SK-N-SH treated with all-trans-retinoic acid at 6 μM for 48 hours (cell line): ENCODE measurements at regions not wholly inside any gene's neighbourhood (a gene's known extent, or its start where the extent isn't known, plus 50 kb on each side); places are given as distances from the start of the nearest gene placed in this dataset.
A peak's percentile ranks its signal among the peaks of the same experiment; 100 is the strongest.
"Not testable (repeated sequence)": the region's sequence is repeated elsewhere in the genome, so short reads cannot be mapped to it uniquely, and the experiment has no call there.

Experiments
- ATAC-seq: fragments of 200-7000 bp; cut with Tn5 transposase; 3 replicates; pipeline ENCODE4 v1.9.1; 2020; ENCODE audit warnings: mild to moderate bottlenecking, moderate library complexity
- ARNTL ChIP-seq: fragments of 450-650 bp; formaldehyde crosslinking; IDR thresholded peaks from 2 replicates; pipeline ENCODE4 v1.5.0; 2020; ENCODE audit warnings: low read depth, mild to moderate bottlenecking, moderate library complexity, borderline replicate concordance
- BACH2 ChIP-seq: fragments of 250-450 bp; sonication (Bioruptor Pico); IDR thresholded peaks from 2 replicates; pipeline ENCODE4 v1.9.0; 2021; ENCODE audit warnings: mild to moderate bottlenecking, borderline replicate concordance
- ESRRG ChIP-seq: fragments of 250-450 bp; sonication (Bioruptor Pico); IDR thresholded peaks from 2 replicates; pipeline ENCODE4 v1.6.1; 2021; ENCODE audit warnings: mild to moderate bottlenecking
- GLIS3 ChIP-seq: fragments of 250-450 bp; sonication (Bioruptor Pico); IDR thresholded peaks from 2 replicates; pipeline ENCODE4 v1.5.0; 2020; ENCODE audit warnings: mild to moderate bottlenecking, moderate library complexity
- PPARA ChIP-seq: fragments of 250-450 bp; sonication (Bioruptor Pico); IDR thresholded peaks from 2 replicates; pipeline ENCODE4 v1.5.0; 2020; ENCODE audit warnings: mild to moderate bottlenecking, borderline replicate concordance
- RARB ChIP-seq: fragments of 250-450 bp; sonication (Bioruptor Pico); IDR thresholded peaks from 2 replicates; pipeline ENCODE4 v1.8.0; 2021; ENCODE audit warnings: mild to moderate bottlenecking, moderate library complexity
- SNAI2 ChIP-seq: fragments of 250-450 bp; sonication (Bioruptor Pico); IDR thresholded peaks from 2 replicates; pipeline ENCODE4 v1.5.0; 2020; ENCODE audit warnings: mild to moderate bottlenecking, moderate library complexity
- TCF4 ChIP-seq: fragments of 250-450 bp; sonication (Bioruptor Pico); IDR thresholded peaks from 2 replicates; pipeline ENCODE4 v1.8.0; 2021; ENCODE audit warnings: mild to moderate bottlenecking, moderate library complexity, borderline replicate concordance
- TOX ChIP-seq: fragments of 250-450 bp; sonication (Bioruptor Pico); IDR thresholded peaks from 2 replicates; pipeline ENCODE4 v1.8.0; 2021; ENCODE audit warnings: mild to moderate bottlenecking, moderate library complexity, borderline replicate concordance
- ZC3H10 ChIP-seq: fragments of 250-450 bp; sonication (Bioruptor Pico); IDR thresholded peaks from 2 replicates; pipeline ENCODE4 v1.5.1; 2021; ENCODE audit warnings: mild to moderate bottlenecking, moderate library complexity
- ZFP3 ChIP-seq: fragments of 250-450 bp; sonication (Bioruptor Pico); IDR thresholded peaks from 2 replicates; pipeline ENCODE4 v1.5.0; 2020; ENCODE audit warnings: mild to moderate bottlenecking, moderate library complexity
- ZFP30 ChIP-seq: fragments of 450-650 bp; formaldehyde crosslinking; IDR thresholded peaks from 2 replicates; pipeline ENCODE4 v1.5.0; 2022; ENCODE audit warnings: mild to moderate bottlenecking, moderate library complexity
- ZNF565 ChIP-seq: fragments of 450-650 bp; formaldehyde crosslinking; conservative IDR thresholded peaks from 2 replicates; pipeline ENCODE4 v1.5.0; 2020; ENCODE audit warnings: low read depth, mild to moderate bottlenecking, moderate library complexity
- ZNF70 ChIP-seq: fragments of 450-650 bp; formaldehyde crosslinking; IDR thresholded peaks from 2 replicates; pipeline ENCODE4 v1.5.0; 2020; ENCODE audit warnings: mild to moderate bottlenecking, moderate library complexity
- ZNF8 ChIP-seq: fragments of 450-650 bp; formaldehyde crosslinking; IDR thresholded peaks from 2 replicates; pipeline ENCODE4 v1.5.0; 2020; ENCODE audit warnings: mild to moderate bottlenecking, moderate library complexity
- TF ChIP-seq, protein P1 (sequence below): fragments of 250-450 bp; sonication (Bioruptor Pico); IDR thresholded peaks from 2 replicates; pipeline ENCODE4 v1.8.0; 2020; ENCODE audit warnings: mild to moderate bottlenecking, moderate library complexity, borderline replicate concordance
- TF ChIP-seq, protein P2 (sequence below): fragments of 250-450 bp; sonication (Bioruptor Pico); IDR thresholded peaks from 2 replicates; pipeline ENCODE4 v1.8.0; 2021; ENCODE audit warnings: low read depth, mild to moderate bottlenecking, moderate library complexity, borderline replicate concordance
- TF ChIP-seq, protein P3 (sequence below): fragments of 250-450 bp; sonication (Bioruptor Pico); IDR thresholded peaks from 2 replicates; pipeline ENCODE4 v1.5.1; 2020; ENCODE audit warnings: low read depth, mild to moderate bottlenecking, moderate library complexity

DNA sequence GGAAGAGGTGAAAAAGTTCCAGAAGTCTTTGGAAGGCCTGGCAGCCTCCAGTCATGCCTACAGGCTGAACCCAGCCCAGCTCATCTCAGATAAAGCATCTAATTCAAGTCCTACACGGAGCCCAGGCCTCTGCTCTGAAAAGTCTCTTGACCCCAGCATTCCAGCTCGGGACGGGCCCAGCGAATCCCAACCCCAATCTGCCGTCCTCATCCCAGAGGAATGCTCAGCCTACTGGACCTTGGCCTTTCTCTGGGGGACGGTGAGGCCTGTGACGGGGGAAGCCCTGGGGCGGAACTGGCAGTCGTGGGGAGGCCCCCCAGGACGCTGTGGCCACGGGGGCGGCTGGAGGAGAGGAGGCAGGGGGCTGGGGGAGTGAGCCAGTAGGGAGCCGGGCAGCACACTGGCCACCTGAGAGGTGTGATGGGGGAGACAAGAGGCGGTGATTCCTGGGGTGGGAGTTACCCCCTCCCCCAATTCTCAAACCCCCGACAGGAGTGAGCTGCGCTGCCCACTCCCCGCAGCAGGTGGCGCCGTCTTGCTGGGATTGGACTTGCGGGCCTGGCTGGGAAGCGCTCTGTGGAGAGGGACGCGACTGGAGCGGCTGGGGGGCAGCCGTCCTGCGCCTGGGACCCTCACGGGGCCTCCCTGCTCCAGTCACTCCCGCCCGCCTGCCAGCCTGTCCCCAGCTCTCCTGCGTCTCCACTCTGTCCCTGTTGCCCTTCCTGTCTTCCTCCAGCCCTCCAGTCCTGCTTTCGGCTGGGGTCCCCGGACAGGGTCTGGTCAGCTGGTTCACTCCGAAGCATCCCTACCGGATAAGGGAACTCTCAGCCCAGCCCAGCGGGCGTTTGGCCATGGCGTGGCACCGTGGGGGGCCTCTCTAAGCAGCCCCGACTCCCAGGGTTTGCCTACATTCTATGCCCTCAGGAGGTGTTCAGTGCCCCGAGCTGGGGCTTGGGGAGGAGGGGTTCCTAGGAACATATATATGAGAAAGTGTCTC lies 182.6 kb upstream of the HAAO start:
- peak; percentile 85 for ATAC-seq
- TF ChIP-seq, protein P1, sequence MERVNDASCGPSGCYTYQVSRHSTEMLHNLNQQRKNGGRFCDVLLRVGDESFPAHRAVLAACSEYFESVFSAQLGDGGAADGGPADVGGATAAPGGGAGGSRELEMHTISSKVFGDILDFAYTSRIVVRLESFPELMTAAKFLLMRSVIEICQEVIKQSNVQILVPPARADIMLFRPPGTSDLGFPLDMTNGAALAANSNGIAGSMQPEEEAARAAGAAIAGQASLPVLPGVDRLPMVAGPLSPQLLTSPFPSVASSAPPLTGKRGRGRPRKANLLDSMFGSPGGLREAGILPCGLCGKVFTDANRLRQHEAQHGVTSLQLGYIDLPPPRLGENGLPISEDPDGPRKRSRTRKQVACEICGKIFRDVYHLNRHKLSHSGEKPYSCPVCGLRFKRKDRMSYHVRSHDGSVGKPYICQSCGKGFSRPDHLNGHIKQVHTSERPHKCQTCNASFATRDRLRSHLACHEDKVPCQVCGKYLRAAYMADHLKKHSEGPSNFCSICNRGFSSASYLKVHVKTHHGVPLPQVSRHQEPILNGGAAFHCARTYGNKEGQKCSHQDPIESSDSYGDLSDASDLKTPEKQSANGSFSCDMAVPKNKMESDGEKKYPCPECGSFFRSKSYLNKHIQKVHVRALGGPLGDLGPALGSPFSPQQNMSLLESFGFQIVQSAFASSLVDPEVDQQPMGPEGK (CRISPR knock-in tag), result peak; percentile 33; the same call in 1 of the 2 replicates
- TF ChIP-seq ZNF565 (CRISPR knock-in tag), result no peak
- no peak; the same call in 1 of the 2 replicates for TF ChIP-seq ZFP30
- TF ChIP-seq ZNF70 (CRISPR knock-in tag), result peak; percentile 34; the same call in 1 of the 2 replicates
- no peak for TF ChIP-seq TOX (CRISPR knock-in tag)
- 0 out of 2 replicates have a peak, but pooled peaks have one; percentile 43 for TF ChIP-seq GLIS3
- TF ChIP-seq, all 23 proteins: peak for 3

DNA sequence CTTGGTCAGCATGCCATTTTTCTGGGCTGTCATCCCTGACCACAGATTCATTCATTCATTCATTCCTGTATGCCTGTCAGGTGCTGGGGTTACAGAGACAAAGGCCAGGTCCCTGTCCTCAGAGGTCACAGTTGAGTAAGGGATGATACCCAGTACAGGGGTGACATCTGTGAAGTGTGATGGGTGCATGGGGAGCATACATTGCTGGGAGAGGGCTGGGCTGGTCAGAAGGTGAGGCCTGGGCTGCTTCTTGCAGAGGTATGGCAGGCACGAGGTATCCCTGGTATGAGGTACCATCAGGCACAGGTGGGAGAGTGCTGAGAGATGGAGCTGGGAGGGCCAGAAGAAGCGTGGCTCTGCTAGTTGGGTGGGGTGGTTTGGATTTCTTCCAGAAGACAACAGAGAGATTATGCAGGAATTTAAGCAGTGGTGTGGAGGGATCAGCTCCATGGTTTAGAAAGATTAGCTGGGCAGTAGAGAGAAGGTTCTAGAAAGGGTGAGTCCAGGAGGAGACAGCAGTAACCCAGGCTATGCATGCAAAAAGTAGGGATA lies 181.9 kb upstream of the HAAO start:
- no peak; the same call in 2 of the 3 replicates for ATAC-seq
- TF ChIP-seq TCF4 (CRISPR knock-in tag) (no peak), ZFP3 (CRISPR knock-in tag) (no peak)
- TF ChIP-seq, protein P2, sequence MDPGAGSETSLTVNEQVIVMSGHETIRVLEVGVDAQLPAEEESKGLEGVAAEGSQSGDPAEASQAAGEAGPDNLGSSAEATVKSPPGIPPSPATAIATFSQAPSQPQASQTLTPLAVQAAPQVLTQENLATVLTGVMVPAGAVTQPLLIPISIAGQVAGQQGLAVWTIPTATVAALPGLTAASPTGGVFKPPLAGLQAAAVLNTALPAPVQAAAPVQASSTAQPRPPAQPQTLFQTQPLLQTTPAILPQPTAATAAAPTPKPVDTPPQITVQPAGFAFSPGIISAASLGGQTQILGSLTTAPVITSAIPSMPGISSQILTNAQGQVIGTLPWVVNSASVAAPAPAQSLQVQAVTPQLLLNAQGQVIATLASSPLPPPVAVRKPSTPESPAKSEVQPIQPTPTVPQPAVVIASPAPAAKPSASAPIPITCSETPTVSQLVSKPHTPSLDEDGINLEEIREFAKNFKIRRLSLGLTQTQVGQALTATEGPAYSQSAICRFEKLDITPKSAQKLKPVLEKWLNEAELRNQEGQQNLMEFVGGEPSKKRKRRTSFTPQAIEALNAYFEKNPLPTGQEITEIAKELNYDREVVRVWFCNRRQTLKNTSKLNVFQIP (CRISPR knock-in tag), result no peak

DNA sequence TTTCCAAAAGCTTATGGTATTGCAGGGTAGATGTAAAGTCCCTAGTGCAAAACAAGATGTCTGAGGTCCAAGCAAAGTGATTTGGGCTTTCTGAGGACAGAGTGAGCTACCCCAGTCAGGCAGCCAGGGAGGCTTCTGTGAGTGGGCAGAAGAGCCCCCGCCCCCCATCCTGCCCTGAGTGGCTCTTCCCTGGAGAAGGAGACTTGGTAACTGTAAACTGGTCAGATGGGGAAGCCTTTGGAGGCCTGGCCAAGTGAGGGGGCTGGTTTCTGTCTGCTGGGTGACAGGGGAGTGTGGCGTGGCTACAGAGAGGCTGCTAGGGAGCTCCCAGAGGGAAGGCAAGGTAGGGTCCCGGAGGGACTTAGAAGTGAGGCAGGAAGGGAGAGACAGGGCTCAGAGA lies 181.3 kb upstream of the HAAO start:
- peak; percentile 2; the same call in 1 of the 3 replicates for ATAC-seq

DNA sequence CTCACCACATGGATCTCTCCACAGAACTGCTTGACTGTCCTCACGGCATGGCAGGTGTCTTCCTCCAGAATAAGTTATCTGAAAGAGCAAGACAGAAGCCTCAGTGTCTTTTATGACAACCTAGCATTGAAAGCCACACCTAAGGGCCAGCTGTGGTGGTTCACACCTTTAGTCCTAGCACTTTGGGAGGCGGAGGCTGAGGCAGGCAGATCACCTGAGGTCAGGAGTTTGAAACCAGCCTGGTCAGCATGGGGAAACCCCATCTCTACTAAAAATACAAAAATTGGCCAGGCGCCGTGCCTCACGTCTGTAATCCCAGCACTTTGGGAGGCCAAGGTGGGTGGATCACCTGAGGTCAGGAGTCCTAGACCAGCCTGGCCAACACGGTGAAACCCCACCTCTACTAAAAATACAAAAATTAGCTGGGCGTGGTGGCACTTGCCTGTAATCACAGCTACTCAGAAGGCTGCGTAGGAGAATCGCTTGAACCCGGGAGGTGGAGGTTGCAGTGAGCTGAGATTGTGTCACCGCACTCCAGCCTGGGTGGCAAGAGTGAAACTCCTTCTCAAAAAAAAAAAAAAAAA lies 180.6 kb upstream of the HAAO start:
- ATAC-seq, result not testable (repeated sequence)

More for the DNA sequence above, 181.3 kb upstream of the HAAO start:
- TF ChIP-seq, protein P1 (CRISPR knock-in tag), result no peak
- TF ChIP-seq BACH2 (CRISPR knock-in tag) (no peak), SNAI2 (CRISPR knock-in tag) (no peak), PPARA (CRISPR knock-in tag) (no peak), GLIS3 (no peak), ARNTL (CRISPR knock-in tag) (no peak), ZC3H10 (CRISPR knock-in tag) (no peak), ZNF565 (CRISPR knock-in tag) (no peak), ESRRG (no peak), ZFP3 (CRISPR knock-in tag) (no peak), ZNF8 (no peak), RARB (CRISPR knock-in tag) (no peak), TOX (CRISPR knock-in tag) (no peak)
- TF ChIP-seq, protein P3, sequence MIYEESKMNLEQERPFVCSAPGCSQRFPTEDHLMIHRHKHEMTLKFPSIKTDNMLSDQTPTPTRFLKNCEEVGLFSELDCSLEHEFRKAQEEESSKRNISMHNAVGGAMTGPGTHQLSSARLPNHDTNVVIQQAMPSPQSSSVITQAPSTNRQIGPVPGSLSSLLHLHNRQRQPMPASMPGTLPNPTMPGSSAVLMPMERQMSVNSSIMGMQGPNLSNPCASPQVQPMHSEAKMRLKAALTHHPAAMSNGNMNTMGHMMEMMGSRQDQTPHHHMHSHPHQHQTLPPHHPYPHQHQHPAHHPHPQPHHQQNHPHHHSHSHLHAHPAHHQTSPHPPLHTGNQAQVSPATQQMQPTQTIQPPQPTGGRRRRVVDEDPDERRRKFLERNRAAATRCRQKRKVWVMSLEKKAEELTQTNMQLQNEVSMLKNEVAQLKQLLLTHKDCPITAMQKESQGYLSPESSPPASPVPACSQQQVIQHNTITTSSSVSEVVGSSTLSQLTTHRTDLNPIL (CRISPR knock-in tag), result no peak
